ENCODE measurements at regions not wholly inside any gene's neighbourhood (a gene's known extent, or its start where the extent isn't known, plus 50 kb on each side); places are given as distances from the start of the nearest gene placed in this dataset.

DNA sequence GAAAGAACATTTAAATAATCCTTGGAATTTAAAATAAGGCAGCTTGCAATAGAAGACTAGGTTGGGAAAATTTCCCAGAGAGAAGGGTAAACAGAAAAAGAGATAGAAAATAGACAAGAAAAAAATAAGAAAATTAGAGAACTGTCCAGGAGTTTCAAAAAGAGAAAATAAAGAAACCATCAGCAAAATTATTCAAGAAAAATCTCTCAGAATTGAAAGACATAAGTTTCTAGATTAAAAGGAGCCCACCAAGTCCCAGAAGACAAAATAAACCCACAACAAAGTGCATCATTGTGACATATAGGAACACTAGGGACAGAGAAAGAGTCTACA lies 88.6 kb upstream of the CDYL start:
- H3K27me3 ChIP-seq (ENCODE audit: control insufficient read depth in 2 of 2, insufficient read depth in 2 of 2, low read length in 2 of 2): peaks cover 4% of the 10 kb centered on the region in 2 experiments
- DNase-seq (ENCODE audit: low read depth, low spot score) (no peak), FAIRE-seq (no peak)
- H3K4me1 ChIP-seq (ENCODE audit: control insufficient read depth, extremely low read depth, insufficient read depth, low read length): peaks cover 11% of the 10 kb centered on the region
- CTCF ChIA-PET: interaction anchor here (1.2 kb wide), 1 partner anchor 19 kb away, joined by 3 read pairs; no protein-coding TSS in a partner anchor
- H3K9me3 ChIP-seq (replicated peaks; ENCODE audit: control insufficient read depth, insufficient read depth, low read length): no peaks in the 10 kb centered on the region
- POLR2A ChIA-PET: no interaction called here
- peak overlapping the region; percentile 77 for H3K4me2 ChIP-seq (ENCODE audit: insufficient read depth, low read length)
- intact Hi-C loops (cut with micrococcal nuclease) (loop anchor here (5.0 kb wide), 2 partner anchors 80 to 370 kb away; no protein-coding TSS in a partner anchor), dilution Hi-C loops (cut with MboI; ENCODE audit: extremely low pct_ligation_motif_present, low sequenced_read_pairs) (no loop called here)
- H3K9me1 ChIP-seq (replicated peaks; ENCODE audit: control insufficient read depth, extremely low read depth, insufficient read depth, low read length): no peaks in the 10 kb centered on the region
- peak overlapping the region; percentile 33 for H3K9ac ChIP-seq (replicated peaks; ENCODE audit: extremely low read depth, insufficient read depth, low read length)
- H2AFZ ChIP-seq (ENCODE audit: low read depth, low read length): peak overlapping the region; percentile 29
- no peaks in the 10 kb centered on the region for H3K36me3 ChIP-seq (ENCODE audit: control insufficient read depth in 2 of 2, extremely low read depth in 1 of 2, insufficient read depth in 2 of 2, low read length in 2 of 2)
- peak overlapping the region; percentile 80 for H3K27ac ChIP-seq (ENCODE audit: insufficient read depth, low read depth, low read length)
- TF ChIP-seq FOS (IDR thresholded peaks at IDR 0.05; ENCODE audit: borderline replicate concordance, insufficient read depth, low read length): no peak
- TF ChIP-seq POLR2AphosphoS5 (IDR thresholded peaks at IDR 0.05; ENCODE audit: insufficient read depth, low read depth, low read length): no peak
- TF ChIP-seq GATA2 (IDR thresholded peaks at IDR 0.05; ENCODE audit: insufficient read depth, insufficient read length, low read depth, low read length): no peak
- no peak for TF ChIP-seq MYC (IDR thresholded peaks at IDR 0.05; ENCODE audit: low read depth, low read length)
- TF ChIP-seq POLR2A (IDR thresholded peaks at IDR 0.05; ENCODE audit: low read depth, low read length): no peak
- TF ChIP-seq, protein P1, sequence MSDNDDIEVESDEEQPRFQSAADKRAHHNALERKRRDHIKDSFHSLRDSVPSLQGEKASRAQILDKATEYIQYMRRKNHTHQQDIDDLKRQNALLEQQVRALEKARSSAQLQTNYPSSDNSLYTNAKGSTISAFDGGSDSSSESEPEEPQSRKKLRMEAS (IDR thresholded peaks at IDR 0.05; ENCODE audit: insufficient read depth, insufficient read length): no peak
- TF ChIP-seq, protein P2, sequence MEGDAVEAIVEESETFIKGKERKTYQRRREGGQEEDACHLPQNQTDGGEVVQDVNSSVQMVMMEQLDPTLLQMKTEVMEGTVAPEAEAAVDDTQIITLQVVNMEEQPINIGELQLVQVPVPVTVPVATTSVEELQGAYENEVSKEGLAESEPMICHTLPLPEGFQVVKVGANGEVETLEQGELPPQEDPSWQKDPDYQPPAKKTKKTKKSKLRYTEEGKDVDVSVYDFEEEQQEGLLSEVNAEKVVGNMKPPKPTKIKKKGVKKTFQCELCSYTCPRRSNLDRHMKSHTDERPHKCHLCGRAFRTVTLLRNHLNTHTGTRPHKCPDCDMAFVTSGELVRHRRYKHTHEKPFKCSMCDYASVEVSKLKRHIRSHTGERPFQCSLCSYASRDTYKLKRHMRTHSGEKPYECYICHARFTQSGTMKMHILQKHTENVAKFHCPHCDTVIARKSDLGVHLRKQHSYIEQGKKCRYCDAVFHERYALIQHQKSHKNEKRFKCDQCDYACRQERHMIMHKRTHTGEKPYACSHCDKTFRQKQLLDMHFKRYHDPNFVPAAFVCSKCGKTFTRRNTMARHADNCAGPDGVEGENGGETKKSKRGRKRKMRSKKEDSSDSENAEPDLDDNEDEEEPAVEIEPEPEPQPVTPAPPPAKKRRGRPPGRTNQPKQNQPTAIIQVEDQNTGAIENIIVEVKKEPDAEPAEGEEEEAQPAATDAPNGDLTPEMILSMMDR (IDR thresholded peaks at IDR 0.05; ENCODE audit: extremely low read depth in 1 of 2, insufficient read depth in 1 of 2, low read depth in 1 of 2, low read length in 2 of 2): no peak
- TF ChIP-seq JUN (IDR thresholded peaks at IDR 0.05; ENCODE audit: borderline replicate concordance, insufficient read depth, insufficient read length, low read depth): no peak
- no peak for TF ChIP-seq EZH2 (IDR thresholded peaks at IDR 0.05; ENCODE audit: borderline replicate concordance, low read depth, low read length, severe bottlenecking)
- H3K79me2 ChIP-seq (ENCODE audit: control insufficient read depth, insufficient read depth, low read length): no peaks in the 10 kb centered on the region
- H4K20me1 ChIP-seq (replicated peaks; ENCODE audit: control insufficient read depth, extremely low read depth, insufficient read depth, low read length): no peaks in the 10 kb centered on the region
- no peak overlapping the region for H3K4me3 ChIP-seq (replicated peaks in 1 of 3; ENCODE audit: insufficient read depth in 1 of 3, low read depth in 1 of 3, low read length in 3 of 3)
- BruUV-seq (replicated peaks): no TSS peak
